H7 (cell line): ENCODE measurements at regions not wholly inside any gene's neighbourhood (a gene's known extent, or its start where the extent isn't known, plus 50 kb on each side); places are given as distances from the start of the nearest gene placed in this dataset.

ENCODE experiments used
- DNase-seq: peaks from one replicate; pipeline ENCODE4 v3.0.0; 2012
- H3K27me3 ChIP-seq: 2 replicates; pipeline ENCODE4 v1.6.0; 2011; ENCODE audit warnings: mild to moderate bottlenecking, low read length; ENCODE audit not compliant: control insufficient read depth, insufficient read depth
- H3K36me3 ChIP-seq: replicated peaks from 2 replicates; pipeline ENCODE4 v1.5.1; 2011; ENCODE audit warnings: low read length; ENCODE audit not compliant: control insufficient read depth, insufficient read depth
- H3K4me3 ChIP-seq: 2 replicates; pipeline ENCODE4 v1.5.1; 2011; ENCODE audit warnings: low read depth, mild to moderate bottlenecking, control low read depth, low read length, moderate library complexity; ENCODE audit not compliant: insufficient read depth

GRCh38 chr11:10625982-10626311, 57.5 kb upstream of the LYVE1 start:
- Histone ChIP-seq H3K36me3 (no peaks in the 10 kb centered on the region), H3K27me3 (no peaks in the 10 kb centered on the region), H3K4me3 (no peak overlapping the region)
- peak; percentile 41 for DNase-seq

GRCh38 chr11:10625281-10625981, 57.0 kb upstream of the LYVE1 start:
- H3K4me3 ChIP-seq, result no peak overlapping the region
- no peak for DNase-seq
- no peaks in the 10 kb centered on the region for H3K27me3 ChIP-seq
- H3K36me3 ChIP-seq, result no peaks in the 10 kb centered on the region

- Histone ChIP-seq H3K27me3 (no peaks in the 10 kb centered on the region), H3K4me3 (no peak overlapping the region), H3K36me3 (no peaks in the 10 kb centered on the region)
- peak; percentile 85 for DNase-seq
Measured at GRCh38 chr11:10623797-10624761, 55.6 kb upstream of the LYVE1 start.

GRCh38 chr11:10622957-10623791, 54.7 kb upstream of the LYVE1 start:
- no peak for DNase-seq
- no peaks in the 10 kb centered on the region for H3K27me3 ChIP-seq
- H3K4me3 ChIP-seq, result no peak overlapping the region
- no peaks in the 10 kb centered on the region for H3K36me3 ChIP-seq

GRCh38 chr11:10622108-10622507, 53.6 kb upstream of the LYVE1 start:
- DNase-seq, result peak; percentile 43
- Histone ChIP-seq H3K4me3 (no peak overlapping the region), H3K27me3 (no peaks in the 10 kb centered on the region), H3K36me3 (no peaks in the 10 kb centered on the region)

GRCh38 chr11:10619131-10619680, 50.7 kb upstream of the LYVE1 start:
- no peak overlapping the region for H3K4me3 ChIP-seq
- DNase-seq, result no peak
- no peaks in the 10 kb centered on the region for H3K36me3 ChIP-seq
- no peaks in the 10 kb centered on the region for H3K27me3 ChIP-seq

- Histone ChIP-seq H3K27me3 (no peaks in the 10 kb centered on the region), H3K4me3 (no peak overlapping the region), H3K36me3 (no peaks in the 10 kb centered on the region)
- DNase-seq, result no peak
Measured at GRCh38 chr11:10618490-10618889, 50.0 kb upstream of the LYVE1 start.
